Eye (tissue), 1 donor: ENCODE measurements at regions not wholly inside any gene's neighbourhood (a gene's known extent, or its start where the extent isn't known, plus 50 kb on each side); places are given as distances from the start of the nearest gene placed in this dataset.
"Not testable (repeated sequence)": the region's sequence is repeated elsewhere in the genome, so short reads cannot be mapped to it uniquely, and the experiment has no call there.

ENCODE experiments used
- DNase-seq: peaks from one replicate; pipeline ENCODE4 v3.0.0-alpha.2; 2015

GRCh38 chr1:55893155-55893554 lies 678.0 kb upstream of the USP24 start:
- no peak for DNase-seq

GRCh38 chr1:55888685-55889317 lies 673.6 kb upstream of the USP24 start:
- DNase-seq, result no peak

GRCh38 chr1:55886856-55887712 lies 671.9 kb upstream of the USP24 start:
- DNase-seq, result peak; percentile 69

DNA sequence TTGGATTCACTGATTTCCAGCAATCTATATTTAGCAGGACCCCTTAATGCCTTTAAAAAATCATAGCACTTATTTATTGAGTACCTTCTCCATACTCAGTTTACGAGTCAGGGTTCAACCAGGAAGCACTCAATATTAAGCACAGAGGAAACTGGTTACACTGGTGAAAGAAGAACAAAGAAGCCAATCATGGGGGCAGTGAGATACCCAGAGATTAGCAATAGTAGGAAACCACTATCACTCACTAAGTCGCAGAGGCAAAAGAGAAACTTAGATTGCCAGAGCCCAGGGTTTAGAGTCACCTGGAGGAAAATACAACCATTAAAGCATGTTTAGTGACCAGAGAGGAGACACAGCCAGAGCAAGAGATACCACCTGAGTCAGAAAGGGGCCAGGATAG lies 670.5 kb upstream of the USP24 start:
- no peak for DNase-seq

DNA sequence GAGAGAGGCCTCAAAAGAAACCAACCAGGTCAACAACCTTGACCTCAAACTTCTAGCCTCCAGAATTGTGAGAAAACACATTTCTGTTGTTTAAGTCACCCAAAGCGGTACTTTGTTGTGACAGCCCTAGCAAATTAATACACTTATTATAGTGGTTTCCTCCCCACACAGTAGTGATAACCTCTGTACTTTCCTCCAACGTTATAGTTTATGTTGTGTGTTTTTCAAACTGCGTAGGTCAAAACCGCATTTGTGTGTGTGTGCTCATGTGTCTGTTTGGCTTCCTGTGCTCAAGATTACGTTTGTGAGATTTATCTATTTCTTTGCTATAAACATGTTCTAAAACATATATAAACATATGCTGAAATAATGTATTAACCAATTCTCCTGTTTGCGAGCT lies 667.8 kb upstream of the USP24 start:
- no peak for DNase-seq

DNA sequence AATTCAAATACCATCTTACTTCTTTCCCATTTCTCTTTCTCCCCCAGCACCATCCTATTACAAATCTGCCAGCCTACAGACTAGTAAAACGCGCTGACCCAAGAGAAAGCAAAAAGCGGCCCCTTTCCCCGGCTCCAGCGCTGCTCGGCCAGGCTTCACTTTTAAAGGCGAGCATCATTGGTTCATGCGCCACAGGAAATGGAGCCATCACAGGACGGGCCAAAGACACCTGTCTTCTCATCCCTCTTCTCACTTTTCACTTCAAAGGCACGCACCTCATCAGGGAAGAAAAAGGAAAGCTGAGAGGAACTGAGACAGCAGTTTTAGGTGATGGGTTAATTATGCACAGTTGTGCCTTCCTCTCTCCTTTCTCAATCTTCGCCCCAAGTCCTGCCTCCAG lies 664.2 kb upstream of the USP24 start:
- no peak for DNase-seq

DNA sequence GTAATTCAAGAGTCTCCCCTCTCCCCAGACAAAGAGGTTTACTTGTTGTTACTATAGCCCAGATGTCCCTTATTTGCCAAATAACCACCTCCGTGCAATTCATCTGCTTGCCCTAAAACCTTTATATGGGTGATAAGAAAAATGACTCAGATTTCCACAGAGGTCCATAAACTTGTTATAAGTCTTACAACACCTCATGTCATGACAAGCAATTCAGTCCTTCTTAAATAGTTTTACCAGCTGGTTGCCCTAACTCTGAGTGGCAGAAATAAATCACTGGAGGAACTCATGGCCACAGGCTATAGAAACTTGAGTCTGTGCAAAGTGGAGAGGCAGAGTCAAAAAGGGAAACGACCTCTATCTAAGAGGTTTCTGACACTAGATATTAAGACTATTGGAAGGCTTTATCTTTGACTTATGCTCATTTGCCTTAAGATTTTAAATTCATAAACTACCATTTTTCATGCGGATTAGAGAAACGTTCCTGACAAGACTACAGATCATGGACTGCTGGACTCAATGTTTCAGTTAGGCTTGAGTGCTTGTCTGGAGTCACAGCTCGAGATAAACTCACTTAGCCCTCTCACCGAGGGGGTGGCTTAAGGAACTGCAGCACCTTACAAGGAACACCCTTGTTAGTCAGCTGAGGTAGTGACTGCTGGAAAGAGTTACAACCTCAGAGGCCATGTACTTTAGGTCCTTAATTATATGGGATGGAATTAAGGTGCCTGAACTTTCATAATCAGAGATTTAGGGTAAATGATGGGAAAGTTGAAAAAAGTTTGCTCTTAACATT lies 662.5 kb upstream of the USP24 start:
- no peak for DNase-seq

DNA sequence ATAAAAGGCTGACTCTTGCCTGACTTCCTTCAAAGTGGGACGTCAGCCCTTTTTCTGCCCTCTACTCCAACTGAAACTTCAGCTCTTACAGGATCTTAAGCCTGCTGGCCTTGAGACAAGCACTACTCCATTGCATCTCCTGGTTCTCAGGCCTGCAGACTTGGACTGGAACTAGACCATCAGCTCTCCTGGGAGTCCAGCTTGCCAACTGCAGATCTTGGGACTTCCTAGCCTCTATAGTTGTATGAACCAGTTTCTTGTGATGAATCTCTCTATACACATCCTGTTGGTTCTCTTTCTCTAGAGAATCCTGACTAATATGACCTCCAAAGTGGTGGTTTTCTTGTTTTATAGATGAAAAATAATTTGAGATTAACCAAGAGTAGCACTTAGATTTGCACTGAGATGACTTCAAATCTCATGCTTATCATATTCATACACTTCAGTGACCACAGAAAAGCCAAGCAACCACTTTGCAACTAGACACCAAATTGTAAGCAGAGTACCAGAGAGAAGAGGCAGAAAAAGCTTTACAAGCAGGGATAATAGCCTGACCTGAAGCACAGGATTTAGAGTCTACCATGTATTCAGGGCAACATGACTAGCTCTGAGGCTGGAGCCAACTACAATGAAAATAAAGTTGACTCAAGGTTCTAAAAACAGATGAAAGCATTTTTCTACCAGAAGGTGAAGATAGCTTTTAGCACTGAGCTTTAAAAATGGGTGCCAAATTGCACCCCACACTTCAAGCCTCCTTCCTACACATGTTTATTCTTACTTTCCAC lies 661.3 kb upstream of the USP24 start:
- DNase-seq, result no peak

DNA sequence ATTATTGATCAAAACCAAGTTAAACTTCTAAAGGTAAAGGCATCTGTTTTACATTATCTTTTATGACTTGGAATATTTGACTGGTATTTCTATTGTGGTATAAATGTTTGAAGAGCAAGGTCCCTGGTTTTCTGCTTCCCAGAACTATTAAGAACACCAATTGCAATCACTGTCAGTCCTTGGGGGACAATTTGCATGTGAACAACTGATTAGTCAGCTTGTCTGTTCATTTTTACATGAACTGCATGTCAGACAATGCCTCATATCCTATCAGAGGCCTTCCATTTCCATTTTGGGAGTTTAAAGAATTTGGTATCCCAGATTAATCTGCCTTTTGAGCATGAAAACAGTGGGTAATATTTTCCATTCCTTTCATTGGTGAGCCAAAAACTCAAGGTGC lies 654.9 kb upstream of the USP24 start:
- DNase-seq, result no peak

DNA sequence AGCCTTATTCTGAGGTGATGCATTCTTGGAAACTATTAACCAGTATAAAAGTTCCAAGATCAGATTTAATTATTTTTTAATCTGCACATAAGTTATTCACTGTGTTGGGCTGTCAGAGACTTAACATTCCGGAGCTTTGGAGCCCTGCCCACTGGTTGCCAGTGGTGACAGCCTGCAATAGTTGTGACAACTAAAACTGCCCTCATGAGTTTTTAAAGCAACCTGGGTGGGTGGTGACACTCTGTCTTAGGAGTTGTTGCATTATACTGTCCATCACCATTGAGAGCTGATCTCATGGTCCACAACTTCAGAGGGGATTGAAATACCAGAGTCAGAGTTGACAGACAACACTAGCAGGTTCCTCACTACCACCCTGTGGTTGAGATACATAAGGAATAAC lies 653.9 kb upstream of the USP24 start:
- peak; percentile 59 for DNase-seq

- no peak for DNase-seq
Measured at GRCh38 chr1:55868026-55868425, 652.9 kb upstream of the USP24 start.

DNA sequence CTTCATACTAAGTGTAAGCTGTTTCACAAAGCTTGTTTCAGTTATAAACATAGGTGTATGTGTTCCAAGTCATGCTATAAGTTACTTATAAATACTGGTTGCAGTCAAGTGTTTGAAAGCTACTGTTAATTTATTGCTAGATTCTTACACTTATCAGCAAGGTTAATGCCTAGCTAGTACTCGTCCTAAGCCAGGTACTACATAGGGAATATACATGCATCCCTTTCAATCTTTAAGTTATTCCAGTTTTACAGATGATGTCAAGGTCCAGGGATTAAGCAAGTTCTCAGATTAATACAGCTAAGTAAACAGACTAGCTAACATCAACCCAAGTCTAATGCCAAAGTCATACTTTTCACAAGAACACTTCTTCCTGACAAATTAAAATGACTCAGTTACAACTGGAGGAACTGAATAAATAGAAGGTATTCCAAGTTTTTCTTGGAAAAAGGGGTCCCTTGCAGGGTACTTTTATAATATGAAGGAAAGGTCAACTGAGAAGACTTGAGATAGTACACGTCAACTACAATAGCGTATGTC lies 652.2 kb upstream of the USP24 start:
- DNase-seq, result no peak

- DNase-seq, result not testable (repeated sequence)
Measured at GRCh38 chr1:55865778-55866177, 650.6 kb upstream of the USP24 start.

GRCh38 chr1:55864251-55864650 lies 649.1 kb upstream of the USP24 start:
- no peak for DNase-seq

DNA sequence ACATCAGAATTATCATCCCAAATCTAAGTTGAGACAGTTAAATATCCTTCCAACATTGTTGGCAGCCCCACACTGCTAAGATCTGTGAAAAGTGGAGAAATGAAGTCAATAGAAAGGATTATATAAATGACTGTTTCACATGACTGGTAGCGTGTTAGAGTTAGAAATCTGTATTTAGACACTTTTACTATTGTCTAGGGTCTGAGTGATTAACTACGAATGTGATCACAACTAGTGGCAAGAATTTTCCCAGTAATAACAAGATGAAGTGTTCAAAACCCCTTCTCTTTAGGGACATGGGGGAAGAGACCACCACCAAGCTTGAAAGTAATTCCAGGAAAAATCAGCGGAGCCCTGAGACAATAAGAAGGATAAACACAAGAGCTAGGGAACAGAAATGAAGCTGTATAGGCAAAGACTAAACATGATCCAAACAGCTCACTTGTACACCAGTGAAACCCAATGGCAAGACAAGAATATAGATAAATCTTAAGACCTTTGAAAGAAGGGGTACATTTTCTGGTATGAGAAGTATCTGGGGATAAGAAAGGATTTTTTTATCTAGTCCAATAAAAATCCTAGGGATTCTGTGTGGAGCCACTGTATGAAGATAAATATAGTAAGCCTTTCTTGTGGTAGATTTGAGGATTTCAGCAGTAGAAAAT lies 646.6 kb upstream of the USP24 start:
- DNase-seq, result no peak

- DNase-seq, result peak; percentile 41
Measured at GRCh38 chr1:55860798-55861519, 645.8 kb upstream of the USP24 start.

DNA sequence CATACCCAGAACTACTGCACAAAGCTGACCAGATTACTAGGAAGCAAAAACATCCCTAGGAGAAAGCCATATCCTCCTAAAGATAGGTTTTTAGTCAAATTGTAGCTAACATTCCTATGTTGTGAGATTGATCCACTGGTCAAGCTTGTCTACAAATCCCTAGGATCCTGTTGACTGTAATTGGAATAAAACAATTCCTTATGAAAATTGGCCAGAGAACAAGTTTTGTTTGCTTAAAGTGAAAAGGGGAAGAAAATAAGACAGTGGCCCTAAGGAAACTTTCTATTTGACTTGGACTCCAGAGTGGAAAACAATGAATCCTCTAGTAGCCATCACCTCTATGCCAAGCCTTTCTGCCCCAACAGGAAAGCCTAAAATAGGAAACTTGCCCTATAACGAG lies 645.2 kb upstream of the USP24 start:
- DNase-seq, result no peak

- DNase-seq, result no peak
Measured at GRCh38 chr1:55854911-55855310, 639.7 kb upstream of the USP24 start.

DNA sequence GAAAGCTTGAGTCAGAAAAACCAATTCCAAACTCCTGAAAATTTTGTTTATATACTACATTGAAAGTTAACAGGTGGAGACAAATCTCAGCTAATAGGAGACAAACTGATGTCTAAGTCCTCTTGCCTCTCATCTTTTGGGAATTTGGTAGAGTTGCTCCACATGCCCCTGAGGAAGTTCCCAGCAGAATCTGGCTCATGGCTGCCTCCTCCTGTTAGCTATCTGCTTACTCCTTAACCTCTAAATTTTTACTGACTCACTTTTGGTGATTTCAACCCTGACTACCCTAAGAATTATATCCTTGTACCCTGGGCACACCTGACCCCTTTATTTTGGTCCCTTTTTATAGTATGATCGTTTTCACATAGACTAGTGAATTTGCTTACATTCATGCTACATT lies 633.7 kb upstream of the USP24 start:
- no peak for DNase-seq

DNA sequence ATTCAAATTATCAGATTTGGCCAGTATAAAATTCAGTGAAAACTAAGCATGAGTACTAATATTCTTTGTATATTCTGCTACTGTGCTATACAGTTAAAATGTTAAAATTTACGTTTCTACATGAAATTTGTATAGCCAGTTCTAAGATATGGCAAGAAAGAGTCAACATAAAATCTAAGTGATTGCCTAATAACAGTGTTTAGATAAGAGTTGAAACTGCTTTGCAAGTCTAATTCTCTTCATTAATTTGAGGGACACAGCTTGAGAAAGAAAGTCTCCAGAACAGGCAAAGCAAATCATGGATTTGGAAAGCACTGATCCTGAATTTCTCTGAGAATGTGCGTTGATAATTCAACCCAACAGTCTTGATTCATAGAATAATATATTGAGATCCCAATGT lies 630.9 kb upstream of the USP24 start:
- no peak for DNase-seq

DNA sequence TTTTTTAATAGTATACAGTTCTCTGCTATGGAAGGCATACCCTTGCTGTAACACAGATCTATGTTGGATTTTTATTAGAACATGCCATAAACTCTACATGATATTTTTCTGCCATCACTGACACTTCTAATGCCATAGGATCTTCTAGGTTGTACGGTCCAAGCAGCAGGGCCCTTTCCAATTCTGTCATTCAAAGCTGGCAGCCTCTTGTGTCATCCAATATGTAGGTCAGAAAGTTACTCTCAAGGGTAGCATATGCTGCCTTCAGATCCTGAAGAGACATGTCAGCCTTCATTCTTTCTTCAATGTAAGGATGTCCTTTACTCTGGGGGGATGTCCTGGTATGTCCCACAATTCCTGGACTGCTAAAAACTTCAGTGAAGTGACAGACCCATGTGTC lies 629.2 kb upstream of the USP24 start:
- DNase-seq, result no peak
